ENCODE measurements at regions not wholly inside any gene's neighbourhood (a gene's known extent, or its start where the extent isn't known, plus 50 kb on each side); places are given as distances from the start of the nearest gene placed in this dataset.

DNA sequence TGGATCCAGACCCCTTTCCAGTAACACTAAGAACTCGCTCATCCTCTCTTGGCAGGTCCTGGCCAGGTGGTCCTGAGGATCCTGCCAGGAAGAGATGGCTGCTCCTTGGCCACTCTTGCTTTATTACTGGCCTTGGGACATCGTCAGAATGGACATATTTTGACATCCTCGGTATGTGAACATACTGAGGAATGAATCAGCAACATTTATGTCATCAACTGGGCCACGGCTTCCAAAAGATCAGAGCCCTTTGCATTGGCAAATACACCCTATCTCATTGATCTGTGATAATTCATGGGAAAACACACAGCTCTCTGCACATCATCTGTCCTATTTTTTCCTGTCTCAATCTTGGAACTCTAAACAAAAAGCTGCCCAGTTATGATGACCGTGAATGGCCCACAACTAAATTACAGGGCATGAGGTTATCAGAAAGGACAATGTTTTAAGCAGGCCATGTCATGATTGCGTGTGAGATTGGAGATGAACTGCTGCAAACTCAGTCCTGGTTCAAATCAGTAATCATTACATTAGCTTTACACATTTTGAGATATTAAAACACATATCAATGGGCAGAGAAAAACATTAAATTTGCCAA is 1325.8 kb downstream of the AACS start:
- TF ChIP-seq, protein P1, sequence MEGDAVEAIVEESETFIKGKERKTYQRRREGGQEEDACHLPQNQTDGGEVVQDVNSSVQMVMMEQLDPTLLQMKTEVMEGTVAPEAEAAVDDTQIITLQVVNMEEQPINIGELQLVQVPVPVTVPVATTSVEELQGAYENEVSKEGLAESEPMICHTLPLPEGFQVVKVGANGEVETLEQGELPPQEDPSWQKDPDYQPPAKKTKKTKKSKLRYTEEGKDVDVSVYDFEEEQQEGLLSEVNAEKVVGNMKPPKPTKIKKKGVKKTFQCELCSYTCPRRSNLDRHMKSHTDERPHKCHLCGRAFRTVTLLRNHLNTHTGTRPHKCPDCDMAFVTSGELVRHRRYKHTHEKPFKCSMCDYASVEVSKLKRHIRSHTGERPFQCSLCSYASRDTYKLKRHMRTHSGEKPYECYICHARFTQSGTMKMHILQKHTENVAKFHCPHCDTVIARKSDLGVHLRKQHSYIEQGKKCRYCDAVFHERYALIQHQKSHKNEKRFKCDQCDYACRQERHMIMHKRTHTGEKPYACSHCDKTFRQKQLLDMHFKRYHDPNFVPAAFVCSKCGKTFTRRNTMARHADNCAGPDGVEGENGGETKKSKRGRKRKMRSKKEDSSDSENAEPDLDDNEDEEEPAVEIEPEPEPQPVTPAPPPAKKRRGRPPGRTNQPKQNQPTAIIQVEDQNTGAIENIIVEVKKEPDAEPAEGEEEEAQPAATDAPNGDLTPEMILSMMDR (IDR thresholded peaks at IDR 0.05; ENCODE audit: extremely low read depth, insufficient read depth, missing control alignments) = no peak
- no peak for DNase-seq (ENCODE audit: low spot score)
- in situ Hi-C loops (cut with MboI; ENCODE audit: low pct_unique_long_range_greater_than_20kb, low sequenced_read_pairs, unreplicated experiment) = no loop called here

DNA sequence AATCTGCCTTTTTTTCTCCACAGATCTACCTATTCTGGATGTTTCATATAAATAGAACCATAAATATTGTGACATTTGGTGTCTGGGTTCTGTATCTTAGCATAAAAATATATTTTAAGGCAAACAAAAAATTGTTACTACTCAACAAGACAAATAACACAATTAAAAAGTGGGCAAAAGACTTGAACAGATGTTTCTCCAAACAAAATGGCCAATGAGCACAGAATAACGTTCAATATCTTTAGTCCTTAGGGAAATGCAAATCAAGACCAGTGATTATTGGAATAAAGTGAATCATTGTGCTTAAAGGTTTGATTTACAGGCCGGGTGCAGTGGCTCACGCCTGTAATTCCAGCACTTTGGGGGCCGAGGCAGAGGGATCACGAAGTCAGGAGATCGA is 1331.3 kb downstream of the AACS start:
- TF ChIP-seq, protein P1 (IDR thresholded peaks at IDR 0.05; ENCODE audit: extremely low read depth, insufficient read depth, missing control alignments) = no peak
- no peak for DNase-seq (ENCODE audit: low spot score)
- in situ Hi-C loops (cut with MboI; ENCODE audit: low pct_unique_long_range_greater_than_20kb, low sequenced_read_pairs, unreplicated experiment) = no loop called here

DNA sequence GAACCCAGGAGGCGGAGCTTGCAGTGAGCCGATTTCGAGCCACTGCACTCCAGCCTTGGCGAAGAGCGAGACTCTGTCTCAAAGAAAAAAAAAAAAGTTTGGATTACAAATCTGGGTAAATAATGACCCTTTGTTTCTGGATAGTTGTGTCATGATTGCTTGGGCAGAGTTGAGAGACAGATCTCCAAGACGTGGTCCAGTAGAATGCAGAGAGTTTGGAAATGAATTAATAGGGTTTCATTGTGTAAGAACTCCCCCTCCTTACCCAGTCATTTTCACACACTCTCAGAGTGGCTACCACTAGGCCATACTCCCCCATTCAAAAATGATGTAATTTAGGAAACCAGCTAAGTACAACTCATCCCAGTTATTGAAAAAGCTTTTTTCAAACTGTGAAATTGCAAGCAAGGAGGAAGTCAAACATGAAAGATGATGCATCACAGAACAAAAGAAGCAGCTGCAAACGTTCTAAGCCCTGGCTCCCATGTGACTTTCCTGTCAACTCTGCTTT is 1331.9 kb downstream of the AACS start:
- DNase-seq (ENCODE audit: low spot score) = no peak
- TF ChIP-seq, protein P1 (IDR thresholded peaks at IDR 0.05; ENCODE audit: extremely low read depth, insufficient read depth, missing control alignments) = no peak
- in situ Hi-C loops (cut with MboI; ENCODE audit: low pct_unique_long_range_greater_than_20kb, low sequenced_read_pairs, unreplicated experiment) = no loop called here

DNA sequence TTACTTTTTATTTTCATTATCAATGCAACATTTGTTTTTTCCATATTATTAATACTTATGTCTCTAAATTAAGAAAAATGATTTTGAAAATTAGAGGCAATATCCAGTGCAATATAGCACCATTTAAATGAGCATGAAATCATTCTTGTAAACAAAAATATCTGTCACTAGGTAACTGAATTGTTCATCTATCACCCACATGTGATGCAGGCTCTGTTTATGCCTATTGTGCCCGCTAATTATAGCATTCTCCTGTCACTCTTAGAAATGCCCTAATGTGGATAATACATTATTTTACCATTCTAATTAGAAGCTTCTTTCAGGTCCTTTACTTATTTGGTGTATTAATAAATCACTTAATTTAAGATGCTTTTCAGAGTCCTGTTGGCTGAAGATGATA is 1332.4 kb downstream of the AACS start:
- TF ChIP-seq, protein P1 (IDR thresholded peaks at IDR 0.05; ENCODE audit: extremely low read depth, insufficient read depth, missing control alignments) = no peak
- in situ Hi-C loops (cut with MboI; ENCODE audit: low pct_unique_long_range_greater_than_20kb, low sequenced_read_pairs, unreplicated experiment) = no loop called here
- no peak for DNase-seq (ENCODE audit: low spot score)

DNA sequence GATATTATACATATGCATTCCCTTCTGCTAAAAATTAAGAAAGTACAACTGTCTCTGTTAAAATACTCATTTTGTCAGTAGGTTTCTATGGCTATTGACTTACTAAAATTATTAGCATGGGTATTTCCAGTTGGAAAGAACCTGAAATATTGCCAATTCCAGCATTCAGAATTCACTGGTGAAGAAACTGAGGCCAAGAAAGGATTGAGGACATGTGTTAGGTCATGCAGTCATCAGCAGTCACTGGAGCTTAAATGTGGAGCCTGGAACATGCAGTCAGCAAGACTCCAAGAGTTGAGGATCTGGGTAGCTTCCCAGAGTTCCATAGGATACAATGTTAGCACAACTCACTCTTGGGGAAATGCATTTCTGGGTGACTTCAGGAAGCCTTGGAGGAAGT is 1335.6 kb downstream of the AACS start:
- TF ChIP-seq, protein P1 (IDR thresholded peaks at IDR 0.05; ENCODE audit: extremely low read depth, insufficient read depth, missing control alignments) = no peak
- in situ Hi-C loops (cut with MboI; ENCODE audit: low pct_unique_long_range_greater_than_20kb, low sequenced_read_pairs, unreplicated experiment) = no loop called here
- DNase-seq (ENCODE audit: low spot score) = no peak

DNA sequence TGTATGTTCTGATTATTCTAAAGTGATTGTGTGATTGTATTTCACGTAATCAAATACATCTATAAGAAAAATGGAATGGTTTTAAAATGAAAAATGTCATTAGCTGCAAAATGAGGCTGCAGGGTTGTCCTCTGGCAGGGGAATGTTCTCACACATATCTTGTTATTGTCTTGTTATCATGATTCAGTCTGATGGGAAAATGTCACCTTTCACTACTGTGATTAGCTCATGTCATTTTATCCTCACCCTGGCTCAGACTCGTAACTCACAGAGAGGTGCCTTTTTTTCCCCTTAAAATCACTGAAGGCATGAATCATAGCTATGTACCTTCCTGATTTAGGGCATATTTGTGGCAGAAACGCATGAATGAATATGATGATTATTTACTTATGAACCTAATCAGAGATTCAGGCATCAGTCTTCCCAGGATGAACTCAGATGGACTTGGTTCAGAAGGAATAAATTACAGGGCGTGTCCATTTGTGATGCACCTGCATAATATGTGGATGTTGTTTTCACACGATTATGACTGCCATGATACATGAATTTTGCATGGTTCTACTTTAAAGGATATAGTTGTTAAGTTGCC is 1339.2 kb downstream of the AACS start:
- TF ChIP-seq, protein P1 (IDR thresholded peaks at IDR 0.05; ENCODE audit: extremely low read depth, insufficient read depth, missing control alignments) = no peak
- in situ Hi-C loops (cut with MboI; ENCODE audit: low pct_unique_long_range_greater_than_20kb, low sequenced_read_pairs, unreplicated experiment) = no loop called here

More for the DNA sequence above, 1339.2 kb downstream of the AACS start:
- DNase-seq (ENCODE audit: low spot score) = no peak

Data from GM13977 (cell line).